H7 (cell line): ENCODE measurements at regions not wholly inside any gene's neighbourhood (a gene's known extent, or its start where the extent isn't known, plus 50 kb on each side); places are given as distances from the start of the nearest gene placed in this dataset.

ENCODE experiments used
- DNase-seq: peaks from one replicate; pipeline ENCODE4 v3.0.0; 2012
- H3K27me3 ChIP-seq: 2 replicates; pipeline ENCODE4 v1.6.0; 2011; ENCODE audit warnings: mild to moderate bottlenecking, low read length; ENCODE audit not compliant: control insufficient read depth, insufficient read depth
- H3K36me3 ChIP-seq: replicated peaks from 2 replicates; pipeline ENCODE4 v1.5.1; 2011; ENCODE audit warnings: low read length; ENCODE audit not compliant: control insufficient read depth, insufficient read depth
- H3K4me3 ChIP-seq: 2 replicates; pipeline ENCODE4 v1.5.1; 2011; ENCODE audit warnings: low read depth, mild to moderate bottlenecking, control low read depth, low read length, moderate library complexity; ENCODE audit not compliant: insufficient read depth

GRCh38 chr2:181139831-181140230, 159.4 kb downstream of the UBE2E3 start:
- no peak for DNase-seq
- Histone ChIP-seq H3K27me3 (no peaks in the 10 kb centered on the region), H3K36me3 (no peaks in the 10 kb centered on the region), H3K4me3 (no peak overlapping the region)

GRCh38 chr2:181140414-181140813, 160.0 kb downstream of the UBE2E3 start:
- Histone ChIP-seq H3K36me3 (no peaks in the 10 kb centered on the region), H3K4me3 (no peak overlapping the region), H3K27me3 (no peaks in the 10 kb centered on the region)
- no peak for DNase-seq

- no peak overlapping the region for H3K4me3 ChIP-seq
- DNase-seq, result no peak
- no peaks in the 10 kb centered on the region for H3K36me3 ChIP-seq
- no peaks in the 10 kb centered on the region for H3K27me3 ChIP-seq
These were observed 160.5 kb downstream of the UBE2E3 start for GRCh38 chr2:181140928-181141327.

GRCh38 chr2:181141676-181142075, 161.3 kb downstream of the UBE2E3 start:
- DNase-seq, result no peak

GRCh38 chr2:181142514-181142913, 162.1 kb downstream of the UBE2E3 start:
- no peak for DNase-seq
- H3K27me3 ChIP-seq, result no peaks in the 10 kb centered on the region
- no peaks in the 10 kb centered on the region for H3K36me3 ChIP-seq
- H3K4me3 ChIP-seq, result no peak overlapping the region

More at GRCh38 chr2:181141676-181142075, 161.3 kb downstream of the UBE2E3 start:
- Histone ChIP-seq H3K4me3 (no peak overlapping the region), H3K27me3 (no peaks in the 10 kb centered on the region), H3K36me3 (no peaks in the 10 kb centered on the region)

GRCh38 chr2:181143790-181144300, 163.4 kb downstream of the UBE2E3 start:
- DNase-seq, result no peak
- Histone ChIP-seq H3K27me3 (no peaks in the 10 kb centered on the region), H3K36me3 (no peaks in the 10 kb centered on the region), H3K4me3 (no peak overlapping the region)

GRCh38 chr2:181145645-181146044, 165.2 kb downstream of the UBE2E3 start:
- H3K27me3 ChIP-seq, result no peaks in the 10 kb centered on the region
- no peak for DNase-seq
- no peaks in the 10 kb centered on the region for H3K36me3 ChIP-seq

GRCh38 chr2:181146171-181146570, 165.8 kb downstream of the UBE2E3 start:
- no peaks in the 10 kb centered on the region for H3K36me3 ChIP-seq
- no peak overlapping the region for H3K4me3 ChIP-seq
- no peak for DNase-seq
- H3K27me3 ChIP-seq, result no peaks in the 10 kb centered on the region

More at GRCh38 chr2:181145645-181146044, 165.2 kb downstream of the UBE2E3 start:
- no peak overlapping the region for H3K4me3 ChIP-seq

- H3K4me3 ChIP-seq, result no peak overlapping the region
- no peaks in the 10 kb centered on the region for H3K36me3 ChIP-seq
- H3K27me3 ChIP-seq, result no peaks in the 10 kb centered on the region
- DNase-seq, result no peak
These were observed 168.7 kb downstream of the UBE2E3 start for GRCh38 chr2:181149056-181149455.

GRCh38 chr2:181152226-181152625, 171.8 kb downstream of the UBE2E3 start:
- no peaks in the 10 kb centered on the region for H3K36me3 ChIP-seq
- H3K27me3 ChIP-seq, result no peaks in the 10 kb centered on the region
- no peak overlapping the region for H3K4me3 ChIP-seq
- DNase-seq, result no peak

GRCh38 chr2:181152701-181153100, 172.3 kb downstream of the UBE2E3 start:
- no peak for DNase-seq
- H3K36me3 ChIP-seq, result no peaks in the 10 kb centered on the region
- H3K4me3 ChIP-seq, result no peak overlapping the region
- no peaks in the 10 kb centered on the region for H3K27me3 ChIP-seq

GRCh38 chr2:181153886-181154285, 173.5 kb downstream of the UBE2E3 start:
- no peaks in the 10 kb centered on the region for H3K36me3 ChIP-seq
- H3K4me3 ChIP-seq, result no peak overlapping the region
- no peaks in the 10 kb centered on the region for H3K27me3 ChIP-seq
- no peak for DNase-seq

GRCh38 chr2:181157326-181157725, 176.9 kb downstream of the UBE2E3 start:
- Histone ChIP-seq H3K36me3 (no peaks in the 10 kb centered on the region), H3K27me3 (no peaks in the 10 kb centered on the region), H3K4me3 (no peak overlapping the region)
- no peak for DNase-seq

- Histone ChIP-seq H3K36me3 (no peaks in the 10 kb centered on the region), H3K4me3 (no peak overlapping the region), H3K27me3 (no peaks in the 10 kb centered on the region)
- no peak for DNase-seq
These were observed 178.0 kb downstream of the UBE2E3 start for GRCh38 chr2:181158427-181158826.

- Histone ChIP-seq H3K27me3 (no peaks in the 10 kb centered on the region), H3K4me3 (no peak overlapping the region), H3K36me3 (no peaks in the 10 kb centered on the region)
- DNase-seq, result no peak
These were observed 181.2 kb downstream of the UBE2E3 start for GRCh38 chr2:181161615-181162014.

- Histone ChIP-seq H3K27me3 (no peaks in the 10 kb centered on the region), H3K4me3 (no peak overlapping the region), H3K36me3 (no peaks in the 10 kb centered on the region)
- no peak for DNase-seq
These were observed 182.7 kb downstream of the UBE2E3 start for GRCh38 chr2:181163139-181163538.
